Kasumi-1 (cell line): ENCODE measurements at regions not wholly inside any gene's neighbourhood (a gene's known extent, or its start where the extent isn't known, plus 50 kb on each side); places are given as distances from the start of the nearest gene placed in this dataset.
"Not testable (repeated sequence)": the region's sequence is repeated elsewhere in the genome, so short reads cannot be mapped to it uniquely, and the experiment has no call there.

Experiments
- DNase-seq, 2 experiments: peaks; one replicate each; lab custom pipeline; 2025; lab: John Stamatoyannopoulos, UW

GRCh38 chr12:65656156-65656882 lies 168.0 kb upstream of the HMGA2 start:
- DNase-seq = no peak

- DNase-seq = peak; percentile 83
These were observed 167.4 kb upstream of the HMGA2 start for GRCh38 chr12:65656891-65657351.

- DNase-seq = no peak
These were observed 166.6 kb upstream of the HMGA2 start for GRCh38 chr12:65657635-65658034.

- no peak for DNase-seq
These were observed 165.9 kb upstream of the HMGA2 start for GRCh38 chr12:65658360-65658759.

GRCh38 chr12:65659681-65660080 lies 164.6 kb upstream of the HMGA2 start:
- DNase-seq = no peak

GRCh38 chr12:65660096-65660495 lies 164.2 kb upstream of the HMGA2 start:
- DNase-seq = no peak

- no peak for DNase-seq
These were observed 163.4 kb upstream of the HMGA2 start for GRCh38 chr12:65660836-65661235.

GRCh38 chr12:65662590-65662989 lies 161.7 kb upstream of the HMGA2 start:
- no peak for DNase-seq

GRCh38 chr12:65663097-65663496 lies 161.2 kb upstream of the HMGA2 start:
- no peak for DNase-seq

GRCh38 chr12:65663648-65664047 lies 160.6 kb upstream of the HMGA2 start:
- DNase-seq = no peak

- DNase-seq = no peak
These were observed 159.5 kb upstream of the HMGA2 start for GRCh38 chr12:65664715-65665250.

- DNase-seq = no peak
These were observed 158.5 kb upstream of the HMGA2 start for GRCh38 chr12:65665817-65666216.

- no peak for DNase-seq
These were observed 157.4 kb upstream of the HMGA2 start for GRCh38 chr12:65666876-65667275.

GRCh38 chr12:65667932-65668331 lies 156.4 kb upstream of the HMGA2 start:
- no peak for DNase-seq

- DNase-seq = no peak
These were observed 155.1 kb upstream of the HMGA2 start for GRCh38 chr12:65668981-65669695.

- no peak for DNase-seq
These were observed 153.5 kb upstream of the HMGA2 start for GRCh38 chr12:65670775-65671174.

GRCh38 chr12:65672441-65672840 lies 151.8 kb upstream of the HMGA2 start:
- DNase-seq = no peak

GRCh38 chr12:65673156-65673690 lies 151.1 kb upstream of the HMGA2 start:
- no peak for DNase-seq

- DNase-seq = peak in 1 of 2 experiments; percentile 18
These were observed 150.6 kb upstream of the HMGA2 start for GRCh38 chr12:65673732-65674131.

- DNase-seq = no peak
These were observed 149.1 kb upstream of the HMGA2 start for GRCh38 chr12:65675141-65675621.

- DNase-seq = not testable (repeated sequence)
These were observed 146.1 kb upstream of the HMGA2 start for GRCh38 chr12:65678172-65678571.

GRCh38 chr12:65681226-65681625 lies 143.1 kb upstream of the HMGA2 start:
- no peak for DNase-seq

- DNase-seq = no peak
These were observed 142.2 kb upstream of the HMGA2 start for GRCh38 chr12:65682112-65682511.
